HEK293 (cell line): ENCODE measurements at regions not wholly inside any gene's neighbourhood (a gene's known extent, or its start where the extent isn't known, plus 50 kb on each side); places are given as distances from the start of the nearest gene placed in this dataset.

ENCODE experiments used
- GLIS1 ChIP-seq: fragments of 450-650 bp; formaldehyde crosslinking; IDR thresholded peaks from 2 replicates; pipeline ENCODE4 v1.5.1; 2016; ENCODE audit warnings: missing biosample characterization, missing genetic modification characterization
- YY1 ChIP-seq: fragments of 450-650 bp; formaldehyde crosslinking; IDR thresholded peaks from 2 replicates; pipeline ENCODE4 v1.5.1; 2018; ENCODE audit warnings: missing biosample characterization, missing genetic modification characterization
- ZEB2 ChIP-seq: fragments of 450-650 bp; formaldehyde crosslinking; IDR thresholded peaks from 2 replicates; pipeline ENCODE4 v1.5.1; 2016; ENCODE audit warnings: missing biosample characterization, missing genetic modification characterization
- ZNF274 ChIP-seq, 2 experiments: fragments of 200-500 bp in 1 of 2; fragments of 450-650 bp in 1 of 2; sonication (Bioruptor generic) in 1 of 2; formaldehyde crosslinking in 1 of 2; IDR thresholded peaks; 2 replicates each; pipeline versions ENCODE4 v1.5.1 to v1.6.1; 2014 to 2016; ENCODE audit warnings: borderline replicate concordance in 1 of 2, inconsistent platforms in 1 of 2, low read length in 1 of 2, missing biosample characterization in 1 of 2, missing genetic modification characterization in 1 of 2
- ZNF423 ChIP-seq: fragments of 450-650 bp; formaldehyde crosslinking; IDR thresholded peaks from 2 replicates; pipeline ENCODE4 v1.5.1; 2016; ENCODE audit warnings: missing biosample characterization, missing genetic modification characterization
- ZNF600 ChIP-seq: fragments of 450-650 bp; formaldehyde crosslinking; IDR thresholded peaks from 2 replicates; pipeline ENCODE4 v1.5.1; 2016; ENCODE audit warnings: missing biosample characterization, missing genetic modification characterization
- ZNF623 ChIP-seq: fragments of 450-650 bp; formaldehyde crosslinking; IDR thresholded peaks from 2 replicates; pipeline ENCODE4 v1.5.1; 2016; ENCODE audit warnings: missing biosample characterization, missing genetic modification characterization
- TF ChIP-seq, protein P1 (sequence below): fragments of 450-650 bp; formaldehyde crosslinking; IDR thresholded peaks from 2 replicates; pipeline ENCODE4 v1.5.1; 2016; ENCODE audit warnings: missing biosample characterization, missing genetic modification characterization
- TF ChIP-seq, protein P2 (sequence below): fragments of 450-650 bp; formaldehyde crosslinking; IDR thresholded peaks from 2 replicates; pipeline ENCODE4 v1.5.1; 2016; ENCODE audit warnings: missing biosample characterization, missing genetic modification characterization, borderline replicate concordance
- TF ChIP-seq, protein P3 (sequence below): fragments of 450-650 bp; formaldehyde crosslinking; IDR thresholded peaks from 2 replicates; pipeline ENCODE4 v1.5.1; 2016; ENCODE audit warnings: missing biosample characterization, missing genetic modification characterization, low read depth

DNA sequence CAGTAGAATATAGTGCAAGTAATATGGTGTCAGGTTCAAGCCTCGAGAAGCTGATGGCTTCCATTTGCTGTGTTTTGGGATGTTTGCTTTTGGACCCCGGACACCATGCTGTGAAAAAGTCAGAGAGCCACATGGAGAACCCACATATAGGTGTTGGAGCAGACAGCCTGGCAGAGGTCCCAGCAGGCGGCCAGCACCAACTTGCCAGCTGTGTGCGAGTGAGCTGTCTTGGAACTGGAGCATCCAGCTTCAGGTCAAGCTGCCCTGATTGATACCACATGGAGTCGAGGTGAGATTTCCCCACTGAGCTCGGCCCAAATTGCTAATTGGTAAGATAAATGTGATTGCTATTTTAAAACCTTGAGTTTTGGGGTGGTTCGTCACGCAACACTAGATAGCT is 185.7 kb upstream of the TBL1XR1 start:
- TF ChIP-seq, protein P1, sequence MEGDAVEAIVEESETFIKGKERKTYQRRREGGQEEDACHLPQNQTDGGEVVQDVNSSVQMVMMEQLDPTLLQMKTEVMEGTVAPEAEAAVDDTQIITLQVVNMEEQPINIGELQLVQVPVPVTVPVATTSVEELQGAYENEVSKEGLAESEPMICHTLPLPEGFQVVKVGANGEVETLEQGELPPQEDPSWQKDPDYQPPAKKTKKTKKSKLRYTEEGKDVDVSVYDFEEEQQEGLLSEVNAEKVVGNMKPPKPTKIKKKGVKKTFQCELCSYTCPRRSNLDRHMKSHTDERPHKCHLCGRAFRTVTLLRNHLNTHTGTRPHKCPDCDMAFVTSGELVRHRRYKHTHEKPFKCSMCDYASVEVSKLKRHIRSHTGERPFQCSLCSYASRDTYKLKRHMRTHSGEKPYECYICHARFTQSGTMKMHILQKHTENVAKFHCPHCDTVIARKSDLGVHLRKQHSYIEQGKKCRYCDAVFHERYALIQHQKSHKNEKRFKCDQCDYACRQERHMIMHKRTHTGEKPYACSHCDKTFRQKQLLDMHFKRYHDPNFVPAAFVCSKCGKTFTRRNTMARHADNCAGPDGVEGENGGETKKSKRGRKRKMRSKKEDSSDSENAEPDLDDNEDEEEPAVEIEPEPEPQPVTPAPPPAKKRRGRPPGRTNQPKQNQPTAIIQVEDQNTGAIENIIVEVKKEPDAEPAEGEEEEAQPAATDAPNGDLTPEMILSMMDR (tag by site-specific recombination), result no peak
- TF ChIP-seq ZNF274 (IDR thresholded peaks at IDR 0.05; ENCODE audit: low read length) (no peak), ZNF274 (tag by site-specific recombination; IDR thresholded peaks at IDR 0.05; ENCODE audit: borderline replicate concordance) (no peak), ZEB2 (tag by site-specific recombination) (no peak), GLIS1 (no peak), YY1 (tag by site-specific recombination) (no peak), ZNF600 (no peak), ZNF423 (no peak), ZNF623 (tag by site-specific recombination) (no peak)
- TF ChIP-seq, protein P2, sequence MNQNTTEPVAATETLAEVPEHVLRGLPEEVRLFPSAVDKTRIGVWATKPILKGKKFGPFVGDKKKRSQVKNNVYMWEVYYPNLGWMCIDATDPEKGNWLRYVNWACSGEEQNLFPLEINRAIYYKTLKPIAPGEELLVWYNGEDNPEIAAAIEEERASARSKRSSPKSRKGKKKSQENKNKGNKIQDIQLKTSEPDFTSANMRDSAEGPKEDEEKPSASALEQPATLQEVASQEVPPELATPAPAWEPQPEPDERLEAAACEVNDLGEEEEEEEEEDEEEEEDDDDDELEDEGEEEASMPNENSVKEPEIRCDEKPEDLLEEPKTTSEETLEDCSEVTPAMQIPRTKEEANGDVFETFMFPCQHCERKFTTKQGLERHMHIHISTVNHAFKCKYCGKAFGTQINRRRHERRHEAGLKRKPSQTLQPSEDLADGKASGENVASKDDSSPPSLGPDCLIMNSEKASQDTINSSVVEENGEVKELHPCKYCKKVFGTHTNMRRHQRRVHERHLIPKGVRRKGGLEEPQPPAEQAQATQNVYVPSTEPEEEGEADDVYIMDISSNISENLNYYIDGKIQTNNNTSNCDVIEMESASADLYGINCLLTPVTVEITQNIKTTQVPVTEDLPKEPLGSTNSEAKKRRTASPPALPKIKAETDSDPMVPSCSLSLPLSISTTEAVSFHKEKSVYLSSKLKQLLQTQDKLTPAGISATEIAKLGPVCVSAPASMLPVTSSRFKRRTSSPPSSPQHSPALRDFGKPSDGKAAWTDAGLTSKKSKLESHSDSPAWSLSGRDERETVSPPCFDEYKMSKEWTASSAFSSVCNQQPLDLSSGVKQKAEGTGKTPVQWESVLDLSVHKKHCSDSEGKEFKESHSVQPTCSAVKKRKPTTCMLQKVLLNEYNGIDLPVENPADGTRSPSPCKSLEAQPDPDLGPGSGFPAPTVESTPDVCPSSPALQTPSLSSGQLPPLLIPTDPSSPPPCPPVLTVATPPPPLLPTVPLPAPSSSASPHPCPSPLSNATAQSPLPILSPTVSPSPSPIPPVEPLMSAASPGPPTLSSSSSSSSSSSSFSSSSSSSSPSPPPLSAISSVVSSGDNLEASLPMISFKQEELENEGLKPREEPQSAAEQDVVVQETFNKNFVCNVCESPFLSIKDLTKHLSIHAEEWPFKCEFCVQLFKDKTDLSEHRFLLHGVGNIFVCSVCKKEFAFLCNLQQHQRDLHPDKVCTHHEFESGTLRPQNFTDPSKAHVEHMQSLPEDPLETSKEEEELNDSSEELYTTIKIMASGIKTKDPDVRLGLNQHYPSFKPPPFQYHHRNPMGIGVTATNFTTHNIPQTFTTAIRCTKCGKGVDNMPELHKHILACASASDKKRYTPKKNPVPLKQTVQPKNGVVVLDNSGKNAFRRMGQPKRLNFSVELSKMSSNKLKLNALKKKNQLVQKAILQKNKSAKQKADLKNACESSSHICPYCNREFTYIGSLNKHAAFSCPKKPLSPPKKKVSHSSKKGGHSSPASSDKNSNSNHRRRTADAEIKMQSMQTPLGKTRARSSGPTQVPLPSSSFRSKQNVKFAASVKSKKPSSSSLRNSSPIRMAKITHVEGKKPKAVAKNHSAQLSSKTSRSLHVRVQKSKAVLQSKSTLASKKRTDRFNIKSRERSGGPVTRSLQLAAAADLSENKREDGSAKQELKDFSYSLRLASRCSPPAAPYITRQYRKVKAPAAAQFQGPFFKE (tag by site-specific recombination), result no peak
- TF ChIP-seq, protein P3, sequence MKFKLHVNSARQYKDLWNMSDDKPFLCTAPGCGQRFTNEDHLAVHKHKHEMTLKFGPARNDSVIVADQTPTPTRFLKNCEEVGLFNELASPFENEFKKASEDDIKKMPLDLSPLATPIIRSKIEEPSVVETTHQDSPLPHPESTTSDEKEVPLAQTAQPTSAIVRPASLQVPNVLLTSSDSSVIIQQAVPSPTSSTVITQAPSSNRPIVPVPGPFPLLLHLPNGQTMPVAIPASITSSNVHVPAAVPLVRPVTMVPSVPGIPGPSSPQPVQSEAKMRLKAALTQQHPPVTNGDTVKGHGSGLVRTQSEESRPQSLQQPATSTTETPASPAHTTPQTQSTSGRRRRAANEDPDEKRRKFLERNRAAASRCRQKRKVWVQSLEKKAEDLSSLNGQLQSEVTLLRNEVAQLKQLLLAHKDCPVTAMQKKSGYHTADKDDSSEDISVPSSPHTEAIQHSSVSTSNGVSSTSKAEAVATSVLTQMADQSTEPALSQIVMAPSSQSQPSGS (tag by site-specific recombination), result no peak
